ENCODE measurements at regions not wholly inside any gene's neighbourhood (a gene's known extent, or its start where the extent isn't known, plus 50 kb on each side); places are given as distances from the start of the nearest gene placed in this dataset.

DNA sequence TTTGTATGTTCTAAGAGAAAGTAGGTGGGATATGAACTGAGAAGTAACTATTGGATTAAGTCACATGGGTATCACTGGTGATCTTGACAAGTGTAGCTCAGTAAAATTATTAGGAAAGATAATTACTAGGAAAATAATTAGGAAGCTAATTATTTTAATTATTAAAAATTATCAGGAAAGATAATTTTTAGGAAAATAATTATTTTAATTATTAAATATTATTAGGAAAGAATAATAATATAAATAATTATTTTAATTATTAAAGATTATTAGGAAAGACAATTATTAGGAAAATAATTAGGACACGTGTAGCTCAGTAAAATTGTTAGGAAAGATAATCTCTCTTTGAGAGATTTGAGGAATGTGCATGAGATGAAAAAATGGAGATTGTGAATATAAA lies 623.4 kb upstream of the PIK3C3 start:
- TF ChIP-seq, protein P1, sequence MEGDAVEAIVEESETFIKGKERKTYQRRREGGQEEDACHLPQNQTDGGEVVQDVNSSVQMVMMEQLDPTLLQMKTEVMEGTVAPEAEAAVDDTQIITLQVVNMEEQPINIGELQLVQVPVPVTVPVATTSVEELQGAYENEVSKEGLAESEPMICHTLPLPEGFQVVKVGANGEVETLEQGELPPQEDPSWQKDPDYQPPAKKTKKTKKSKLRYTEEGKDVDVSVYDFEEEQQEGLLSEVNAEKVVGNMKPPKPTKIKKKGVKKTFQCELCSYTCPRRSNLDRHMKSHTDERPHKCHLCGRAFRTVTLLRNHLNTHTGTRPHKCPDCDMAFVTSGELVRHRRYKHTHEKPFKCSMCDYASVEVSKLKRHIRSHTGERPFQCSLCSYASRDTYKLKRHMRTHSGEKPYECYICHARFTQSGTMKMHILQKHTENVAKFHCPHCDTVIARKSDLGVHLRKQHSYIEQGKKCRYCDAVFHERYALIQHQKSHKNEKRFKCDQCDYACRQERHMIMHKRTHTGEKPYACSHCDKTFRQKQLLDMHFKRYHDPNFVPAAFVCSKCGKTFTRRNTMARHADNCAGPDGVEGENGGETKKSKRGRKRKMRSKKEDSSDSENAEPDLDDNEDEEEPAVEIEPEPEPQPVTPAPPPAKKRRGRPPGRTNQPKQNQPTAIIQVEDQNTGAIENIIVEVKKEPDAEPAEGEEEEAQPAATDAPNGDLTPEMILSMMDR (IDR thresholded peaks at IDR 0.05; ENCODE audit: insufficient read depth, low read depth, low read length) = no peak
- TF ChIP-seq EZH2 (IDR thresholded peaks at IDR 0.05; ENCODE audit: insufficient read depth, low read length) = no peak
